HAP-1 (cell line): ENCODE measurements at regions not wholly inside any gene's neighbourhood (a gene's known extent, or its start where the extent isn't known, plus 50 kb on each side); places are given as distances from the start of the nearest gene placed in this dataset.
"Not testable (repeated sequence)": the region's sequence is repeated elsewhere in the genome, so short reads cannot be mapped to it uniquely, and the experiment has no call there.

Source experiments
- DNase-seq, 2 experiments: peaks; one replicate each; pipeline ENCODE4 v3.0.0-alpha.2; 2016 to 2020; ENCODE audit warnings: low spot score in 2 of 2
- H3K27me3 ChIP-seq: fragments of 250-450 bp; sonication (Bioruptor Pico); 2 replicates; pipeline ENCODE4 v1.5.1; 2020; ENCODE audit warnings: low read depth, mild to moderate bottlenecking, moderate library complexity
- H3K36me3 ChIP-seq: fragments of 250-450 bp; sonication (Bioruptor Pico); replicated peaks from 2 replicates; pipeline ENCODE4 v1.5.1; 2020; ENCODE audit warnings: mild to moderate bottlenecking
- H3K4me1 ChIP-seq: fragments of 250-450 bp; sonication (Bioruptor Pico); 2 replicates; pipeline ENCODE4 v1.5.1; 2020; ENCODE audit warnings: mild to moderate bottlenecking
- H3K4me3 ChIP-seq: fragments of 250-450 bp; sonication (Bioruptor Pico); 2 replicates; pipeline ENCODE4 v1.5.1; 2020; ENCODE audit warnings: mild to moderate bottlenecking, moderate library complexity
- H3K9me3 ChIP-seq: fragments of 250-450 bp; sonication (Bioruptor Pico); 2 replicates; pipeline ENCODE4 v1.5.1; 2020; ENCODE audit warnings: mild to moderate bottlenecking, moderate library complexity
- in situ Hi-C: fragments of 300-500 bp; cut with MboI; formaldehyde crosslinking; loops from 3 replicates; pipeline ENCODE4 v1.14.3; 2020; ENCODE audit warnings: low sequenced_read_pairs, inconsistent platforms, mixed read lengths

DNA sequence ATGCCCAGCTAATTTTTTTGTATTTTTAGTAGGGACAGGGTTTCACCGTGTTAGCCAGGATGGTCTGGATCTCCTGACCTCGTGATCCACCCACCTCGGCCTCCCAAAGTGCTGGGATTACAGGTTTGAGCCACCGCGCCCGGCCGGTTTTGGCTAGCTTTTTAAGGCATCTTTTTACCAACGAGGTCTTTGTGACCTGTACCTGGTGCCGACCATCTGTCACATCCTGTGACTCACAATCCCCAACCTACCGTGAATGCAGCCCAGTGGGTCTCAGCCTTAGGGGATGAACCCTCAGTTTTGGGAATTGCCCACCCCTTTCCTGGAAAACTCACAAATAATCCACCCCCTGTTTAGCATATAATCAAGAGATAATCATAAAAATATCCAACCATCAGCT lies 607.4 kb upstream of the RBFOX1 start:
- H3K9me3 ChIP-seq, H3K27me3 ChIP-seq, H3K36me3 ChIP-seq, DNase-seq, H3K4me1 ChIP-seq, H3K4me3 ChIP-seq, in situ Hi-C loops: not testable (repeated sequence)

DNA sequence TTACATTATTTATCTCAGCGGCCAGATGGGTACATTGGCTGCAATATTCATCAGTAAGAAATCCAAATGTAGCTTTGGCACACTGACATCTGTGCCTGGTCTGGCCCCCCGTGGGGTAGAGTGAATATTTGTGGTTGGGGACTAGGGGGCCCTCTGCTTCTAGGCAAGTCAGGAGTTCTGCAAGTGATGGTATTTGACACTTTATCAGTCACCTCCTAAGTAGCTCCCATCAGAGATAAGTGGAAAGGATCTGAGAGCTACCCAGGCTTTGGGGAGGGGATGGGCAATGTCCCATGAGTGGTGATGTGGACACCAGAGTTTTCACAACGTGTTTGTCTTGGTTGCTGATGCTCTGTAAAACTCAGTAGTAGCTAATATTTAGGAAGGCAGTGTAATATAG lies 609.9 kb upstream of the RBFOX1 start:
- H3K27me3 ChIP-seq = no peaks in the 10 kb centered on the region
- no peak for DNase-seq
- no peak overlapping the region for H3K4me3 ChIP-seq
- H3K4me1 ChIP-seq = no peaks in the 10 kb centered on the region
- H3K9me3 ChIP-seq = no peaks in the 10 kb centered on the region
- in situ Hi-C loops = no loop called here
- H3K36me3 ChIP-seq = no peaks in the 10 kb centered on the region

DNA sequence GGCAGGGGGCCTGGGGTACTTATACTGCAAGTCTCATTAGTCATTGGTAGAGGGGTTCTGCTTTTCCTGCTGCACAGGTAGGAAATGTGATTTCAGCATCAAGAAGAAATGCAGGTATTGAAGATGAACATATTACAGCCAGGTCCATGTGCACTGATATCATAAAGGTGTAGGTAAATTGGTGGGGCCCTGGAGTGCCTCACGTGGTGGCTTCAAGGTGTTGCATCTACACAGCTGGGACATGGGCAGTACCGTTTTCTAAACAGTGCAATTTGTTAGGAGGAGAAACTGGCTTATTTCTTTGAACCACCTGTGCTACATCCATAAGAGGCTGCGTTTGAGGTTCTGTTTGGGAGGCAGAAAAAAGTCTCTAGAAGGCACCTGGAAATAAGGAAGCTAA lies 618.1 kb upstream of the RBFOX1 start:
- H3K9me3 ChIP-seq = no peaks in the 10 kb centered on the region
- DNase-seq = no peak
- no peaks in the 10 kb centered on the region for H3K36me3 ChIP-seq
- H3K27me3 ChIP-seq = no peaks in the 10 kb centered on the region
- in situ Hi-C loops = no loop called here
- no peak overlapping the region for H3K4me3 ChIP-seq
- no peaks in the 10 kb centered on the region for H3K4me1 ChIP-seq

DNA sequence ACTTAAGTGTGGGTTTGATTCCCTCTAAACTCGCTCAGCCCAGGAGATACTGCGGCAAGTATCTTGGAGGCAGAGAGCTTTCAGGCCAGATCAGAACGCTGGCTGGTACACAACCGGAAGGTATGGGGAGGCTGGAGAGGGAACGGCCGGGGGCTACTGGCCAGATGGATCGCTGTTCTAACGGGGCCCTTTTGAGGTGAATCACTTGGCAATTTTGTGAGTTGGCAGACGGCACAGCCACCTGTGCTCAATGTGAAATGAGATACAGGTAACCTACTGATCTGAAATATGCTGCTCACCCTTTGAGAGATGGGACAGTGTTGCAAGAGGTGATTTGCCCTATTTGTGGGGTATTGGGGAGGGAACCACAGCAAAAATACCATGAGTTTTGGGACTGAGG lies 622.9 kb upstream of the RBFOX1 start:
- no peaks in the 10 kb centered on the region for H3K27me3 ChIP-seq
- in situ Hi-C loops = no loop called here
- DNase-seq = no peak

DNA sequence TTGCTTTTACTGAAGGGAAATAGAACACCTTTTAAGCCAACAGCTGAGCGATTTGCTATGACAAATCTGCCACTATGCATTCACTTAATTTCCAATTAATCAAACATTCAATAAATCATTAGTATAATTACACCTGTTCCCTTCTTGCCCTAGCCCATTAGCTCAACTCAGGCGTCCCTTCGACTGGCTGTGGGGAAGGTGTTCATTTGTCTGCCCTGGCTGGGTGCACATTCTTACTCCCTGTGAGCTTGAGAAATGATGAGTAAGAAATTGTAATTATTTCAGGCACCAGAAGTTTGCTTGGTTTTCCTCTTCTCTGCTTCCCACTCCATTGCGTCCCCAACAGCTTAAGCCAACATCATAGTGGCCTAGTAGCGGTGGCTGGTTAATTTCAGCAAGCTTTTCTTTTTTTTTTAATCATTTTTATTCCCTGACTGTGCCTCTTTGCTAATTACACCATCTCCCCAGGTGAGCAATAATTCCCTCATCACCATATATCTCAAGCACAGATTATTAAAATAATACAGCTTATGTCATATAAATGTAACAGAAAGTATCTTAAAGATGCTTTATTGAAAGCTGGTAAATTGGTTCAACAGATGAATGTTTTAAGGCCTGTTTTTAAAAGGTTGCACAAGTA lies 623.9 kb upstream of the RBFOX1 start:
- no peak for DNase-seq
- H3K36me3 ChIP-seq = no peaks in the 10 kb centered on the region
- in situ Hi-C loops = no loop called here

More for the DNA sequence above, 622.9 kb upstream of the RBFOX1 start:
- Histone ChIP-seq H3K36me3 (no peaks in the 10 kb centered on the region), H3K4me3 (no peak overlapping the region), H3K9me3 (no peaks in the 10 kb centered on the region), H3K4me1 (no peaks in the 10 kb centered on the region)

DNA sequence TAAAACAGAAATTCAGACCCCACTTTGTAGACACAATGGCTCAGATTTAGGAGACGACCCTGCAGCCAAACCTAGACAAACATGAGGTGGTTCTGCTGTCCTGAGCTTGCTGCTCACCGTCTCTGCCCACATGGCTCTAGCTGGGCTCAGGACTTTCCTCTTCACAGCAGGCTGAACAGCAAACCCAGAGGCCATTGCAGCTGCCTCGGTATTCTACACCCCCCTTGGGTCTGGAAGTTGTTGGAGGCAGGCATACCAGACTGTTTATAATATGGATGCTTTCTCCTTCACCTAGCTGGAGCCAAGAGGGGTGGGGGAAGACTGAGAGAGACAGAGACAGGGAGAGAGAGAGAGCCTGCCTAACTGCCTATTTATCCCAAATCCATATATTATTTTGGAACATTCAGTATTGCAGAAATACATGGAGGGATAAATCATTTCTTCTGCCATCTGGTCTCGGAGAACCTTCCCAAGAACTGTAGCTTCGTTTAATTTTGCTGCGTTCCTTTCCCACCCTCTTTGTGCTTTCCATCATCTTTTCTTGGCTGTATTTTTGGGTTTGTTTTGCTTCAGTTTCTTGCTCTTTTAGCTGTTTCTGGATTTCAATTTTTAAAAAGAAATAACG lies 628.2 kb upstream of the RBFOX1 start:
- Histone ChIP-seq H3K9me3 (no peaks in the 10 kb centered on the region), H3K27me3 (no peaks in the 10 kb centered on the region), H3K4me3 (no peak overlapping the region), H3K36me3 (no peaks in the 10 kb centered on the region), H3K4me1 (no peaks in the 10 kb centered on the region)
- in situ Hi-C loops = no loop called here
- DNase-seq = no peak

More for the DNA sequence above, 623.9 kb upstream of the RBFOX1 start:
- no peaks in the 10 kb centered on the region for H3K27me3 ChIP-seq
- H3K4me1 ChIP-seq = no peaks in the 10 kb centered on the region
- no peaks in the 10 kb centered on the region for H3K9me3 ChIP-seq
- H3K4me3 ChIP-seq = no peak overlapping the region

DNA sequence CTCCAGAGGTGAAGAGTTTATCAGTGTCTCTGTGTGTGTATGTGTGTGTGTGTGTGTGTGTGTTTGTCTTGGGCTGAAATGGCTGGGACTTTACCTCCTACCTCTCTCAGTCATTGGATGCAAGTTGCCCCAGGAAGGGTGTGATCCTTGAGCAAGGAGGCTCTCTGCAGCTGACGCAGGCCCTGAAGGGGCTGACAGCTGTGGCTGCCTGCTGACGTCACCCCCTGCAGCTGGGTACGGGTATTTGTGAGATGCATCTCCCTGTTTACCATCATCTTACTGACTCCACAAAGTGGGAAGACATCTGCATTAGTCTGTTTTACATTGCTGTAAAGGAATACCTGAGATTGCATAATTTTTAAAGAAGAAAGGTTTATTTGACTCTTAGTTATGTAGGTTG lies 631.5 kb upstream of the RBFOX1 start:
- no peak for DNase-seq
- no peaks in the 10 kb centered on the region for H3K9me3 ChIP-seq
- H3K4me3 ChIP-seq = no peak overlapping the region
- no peaks in the 10 kb centered on the region for H3K36me3 ChIP-seq
- no peaks in the 10 kb centered on the region for H3K4me1 ChIP-seq
- in situ Hi-C loops = no loop called here
- H3K27me3 ChIP-seq = no peaks in the 10 kb centered on the region

DNA sequence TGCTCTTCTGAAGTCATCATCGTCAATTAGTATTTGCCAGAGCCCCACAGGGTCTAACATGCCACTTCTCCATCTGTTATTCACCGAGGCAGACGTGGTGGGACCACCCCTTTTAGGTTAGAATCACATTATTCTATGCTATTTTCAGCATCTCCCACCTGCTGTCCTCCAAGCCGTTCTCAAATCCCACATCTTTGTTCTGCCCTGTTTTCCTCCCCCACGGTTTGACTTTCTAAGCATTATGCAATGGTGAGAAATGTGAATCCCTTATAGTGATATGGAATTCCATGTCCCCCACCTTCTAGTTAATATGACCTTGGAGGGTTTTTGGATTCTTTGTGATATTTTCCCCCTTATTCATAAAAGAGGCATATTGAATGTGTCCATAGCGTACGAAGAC lies 634.1 kb upstream of the RBFOX1 start:
- DNase-seq = no peak
- no peaks in the 10 kb centered on the region for H3K36me3 ChIP-seq
- no peak overlapping the region for H3K4me3 ChIP-seq
- no peaks in the 10 kb centered on the region for H3K27me3 ChIP-seq
- no peaks in the 10 kb centered on the region for H3K9me3 ChIP-seq
- H3K4me1 ChIP-seq = no peaks in the 10 kb centered on the region
- in situ Hi-C loops = no loop called here

DNA sequence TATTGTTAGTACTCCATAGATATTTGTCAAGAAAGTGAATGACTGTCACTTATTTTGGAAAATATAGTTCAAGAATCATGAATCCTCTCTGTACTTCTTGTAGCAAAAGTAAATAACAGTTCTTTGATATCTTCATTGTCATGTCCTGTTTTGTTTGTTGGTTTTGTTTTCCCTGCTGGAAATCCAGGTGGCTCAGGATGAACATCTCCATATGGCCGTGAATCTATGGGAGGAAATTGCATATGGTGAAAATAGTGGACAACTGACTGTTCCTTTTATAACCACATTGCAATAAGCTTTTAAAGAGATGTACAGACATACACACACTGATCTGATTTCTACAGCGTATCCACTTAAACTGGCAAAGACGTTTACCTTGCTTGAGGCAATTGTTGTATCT lies 637.0 kb upstream of the RBFOX1 start:
- H3K27me3 ChIP-seq = no peaks in the 10 kb centered on the region
- in situ Hi-C loops = no loop called here
- no peaks in the 10 kb centered on the region for H3K4me1 ChIP-seq
- H3K4me3 ChIP-seq = no peak overlapping the region
- H3K9me3 ChIP-seq = no peaks in the 10 kb centered on the region
- H3K36me3 ChIP-seq = no peaks in the 10 kb centered on the region
- DNase-seq = no peak

DNA sequence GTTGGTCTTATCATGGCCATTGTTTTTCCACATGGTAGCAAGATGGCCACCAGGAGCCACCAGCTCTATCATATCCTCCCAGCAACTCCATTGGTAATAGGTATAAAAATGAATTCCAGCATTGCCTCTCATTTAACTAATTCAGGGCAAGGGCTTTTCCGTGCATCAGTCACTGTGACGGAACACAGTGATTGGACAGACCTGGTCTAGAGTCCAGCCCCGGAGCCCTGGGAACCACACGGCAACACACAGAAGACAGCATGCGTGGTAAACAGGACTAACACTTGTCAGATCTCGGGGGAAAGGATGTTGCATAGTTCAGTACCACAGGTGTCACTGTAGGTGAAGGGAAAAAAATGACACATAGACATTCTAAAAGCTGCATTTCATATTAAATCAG lies 638.0 kb upstream of the RBFOX1 start:
- Histone ChIP-seq H3K4me3 (no peak overlapping the region), H3K4me1 (no peaks in the 10 kb centered on the region), H3K36me3 (no peaks in the 10 kb centered on the region), H3K9me3 (no peaks in the 10 kb centered on the region), H3K27me3 (no peaks in the 10 kb centered on the region)
- in situ Hi-C loops = no loop called here
- no peak for DNase-seq

DNA sequence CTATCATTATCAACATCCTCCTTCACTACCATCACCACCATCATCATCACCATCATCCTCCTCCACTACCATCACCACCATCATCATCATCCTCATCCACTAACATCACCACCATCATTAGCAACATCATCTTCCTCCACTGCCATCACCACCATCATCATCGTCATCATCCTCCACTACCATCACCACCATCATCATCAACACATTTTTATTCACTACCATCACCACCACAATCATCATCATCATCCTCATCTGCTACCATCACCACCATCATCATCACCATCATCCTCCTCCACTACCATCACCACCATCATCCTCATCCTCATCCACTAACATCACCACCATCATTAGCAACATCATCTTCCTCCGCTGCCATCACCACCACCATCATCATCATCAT lies 639.2 kb upstream of the RBFOX1 start:
- DNase-seq, in situ Hi-C loops: not testable (repeated sequence)

DNA sequence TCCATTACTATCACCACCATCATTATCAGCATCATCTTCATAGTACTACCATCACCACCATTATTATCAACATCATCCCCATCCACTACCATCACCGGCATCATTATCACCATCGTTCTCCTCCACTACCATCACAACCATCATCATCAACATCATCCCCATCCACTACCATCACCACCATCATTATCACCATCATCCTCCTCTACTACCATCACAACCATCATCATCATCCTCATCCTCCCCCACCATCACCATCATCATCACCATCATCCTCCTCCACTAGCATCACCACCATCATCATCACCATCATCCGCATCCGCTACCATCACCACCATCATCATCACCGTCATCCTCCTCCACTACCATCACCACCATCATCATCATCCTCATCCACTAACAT lies 639.8 kb upstream of the RBFOX1 start:
- DNase-seq = no peak
- Histone ChIP-seq H3K4me1 (no peaks in the 10 kb centered on the region), H3K36me3 (no peaks in the 10 kb centered on the region), H3K27me3 (no peaks in the 10 kb centered on the region), H3K9me3 (no peaks in the 10 kb centered on the region), H3K4me3 (no peak overlapping the region)
- in situ Hi-C loops = no loop called here

More for the DNA sequence above, 639.2 kb upstream of the RBFOX1 start:
- H3K27me3 ChIP-seq, H3K36me3 ChIP-seq, H3K4me1 ChIP-seq, H3K9me3 ChIP-seq, H3K4me3 ChIP-seq: not testable (repeated sequence)

DNA sequence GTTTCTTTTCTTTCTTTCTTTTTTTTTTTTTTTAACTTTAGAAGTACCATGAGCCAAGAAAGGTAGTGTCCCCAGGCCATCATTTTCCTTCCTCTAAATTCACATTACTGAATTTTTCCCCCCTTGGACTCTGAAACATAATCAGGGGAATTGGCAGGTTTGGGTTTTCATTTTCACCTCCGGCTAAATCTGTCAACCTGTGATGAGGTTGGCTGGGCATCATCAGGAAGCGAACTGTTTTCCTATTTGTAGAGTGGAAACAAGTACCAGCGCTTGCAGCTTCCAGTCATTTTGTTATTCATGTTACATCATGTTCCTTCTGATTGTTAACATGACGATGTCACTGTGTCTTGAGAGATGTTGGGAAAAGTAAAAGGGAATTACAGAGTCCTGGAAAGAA lies 641.9 kb upstream of the RBFOX1 start:
- in situ Hi-C loops = no loop called here
- Histone ChIP-seq H3K9me3 (no peaks in the 10 kb centered on the region), H3K4me3 (no peak overlapping the region), H3K4me1 (no peaks in the 10 kb centered on the region), H3K27me3 (no peaks in the 10 kb centered on the region), H3K36me3 (no peaks in the 10 kb centered on the region)
- DNase-seq = no peak

DNA sequence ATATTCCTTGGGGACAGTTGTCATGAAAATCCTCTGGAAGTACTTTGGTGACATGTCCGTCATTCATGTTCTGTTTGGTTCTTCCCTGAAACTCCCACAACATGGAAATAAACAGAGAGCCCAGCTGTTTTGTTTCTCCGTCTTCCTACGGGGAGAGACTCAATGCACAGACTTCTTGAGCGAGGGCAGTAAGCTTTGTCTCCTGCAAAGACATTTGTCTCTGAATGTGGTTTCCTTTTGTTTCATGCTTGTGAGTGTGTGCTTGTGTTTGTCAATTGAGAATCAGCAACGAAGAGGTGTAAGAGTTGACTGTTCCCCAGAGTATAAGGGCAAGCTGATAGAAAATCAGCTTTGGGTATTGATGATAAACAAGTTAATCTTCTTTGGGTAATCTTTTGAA lies 643.0 kb upstream of the RBFOX1 start:
- Histone ChIP-seq H3K27me3 (no peaks in the 10 kb centered on the region), H3K4me3 (no peak overlapping the region), H3K36me3 (no peaks in the 10 kb centered on the region), H3K9me3 (no peaks in the 10 kb centered on the region), H3K4me1 (no peaks in the 10 kb centered on the region)
- in situ Hi-C loops = no loop called here
- no peak for DNase-seq

DNA sequence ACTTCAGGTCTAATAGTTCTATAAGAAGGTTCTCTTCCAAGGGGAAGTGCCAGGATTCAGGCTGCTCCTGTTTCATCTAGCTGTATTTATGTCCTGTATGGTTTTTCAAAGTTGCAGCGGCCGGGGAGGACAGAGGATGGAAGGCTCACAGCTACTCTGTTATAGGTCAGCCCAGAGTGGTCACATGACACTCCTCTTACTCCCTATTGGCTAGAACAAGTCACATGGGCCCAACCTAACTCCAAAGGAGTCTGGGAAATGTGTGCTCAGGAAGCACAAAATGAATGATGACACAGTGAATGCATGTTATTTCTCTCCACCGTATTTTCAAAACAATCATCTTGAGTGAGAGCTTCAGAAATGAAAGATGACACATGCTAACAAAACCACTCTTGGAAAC lies 645.1 kb upstream of the RBFOX1 start:
- Histone ChIP-seq H3K4me3 (no peak overlapping the region), H3K27me3 (no peaks in the 10 kb centered on the region), H3K4me1 (no peaks in the 10 kb centered on the region), H3K36me3 (no peaks in the 10 kb centered on the region), H3K9me3 (no peaks in the 10 kb centered on the region)
- in situ Hi-C loops = no loop called here
- DNase-seq = no peak
